Thyroid gland (tissue), 4 donors: ENCODE measurements at regions not wholly inside any gene's neighbourhood (a gene's known extent, or its start where the extent isn't known, plus 50 kb on each side); places are given as distances from the start of the nearest gene placed in this dataset.

ENCODE experiments used
- CTCF ChIP-seq, 6 experiments: fragments of 200-600 bp in 3 of 6; fragments of 450-650 bp in 3 of 6; sonication (generic) in 3 of 6; IDR thresholded peaks; one replicate each; pipeline ENCODE4 v1.5.1; 2016 to 2019; ENCODE audit warnings: antibody characterized with exemption in 6 of 6, mild to moderate bottlenecking in 2 of 6, inconsistent platforms in 1 of 6, moderate library complexity in 1 of 6
- POLR2A ChIP-seq, 2 donors: fragments of 450-650 bp; IDR thresholded peaks; one replicate each; pipeline ENCODE4 v1.6.1; 2017; ENCODE audit warnings: antibody characterized with exemption in 2 of 2, mild to moderate bottlenecking in 2 of 2, moderate library complexity in 1 of 2

GRCh38 chr10:3592424-3592823 lies 192.6 kb downstream of the KLF6 start:
- TF ChIP-seq CTCF (IDR thresholded peaks at IDR 0.05) (no peak), POLR2A (IDR thresholded peaks at IDR 0.05) (no peak)
